HEK293 (cell line): ENCODE measurements at regions not wholly inside any gene's neighbourhood (a gene's known extent, or its start where the extent isn't known, plus 50 kb on each side); places are given as distances from the start of the nearest gene placed in this dataset.

Experiments used
- CTCF ChIA-PET: fragments of 350-600 bp; formaldehyde crosslinking; extraction: SDS; loops from one replicate; lab custom pipeline; 2021; ENCODE audit warnings: antibody characterized with exemption; lab: Yijun Ruan, JAX
- POLR2A ChIA-PET: fragments of 300-600 bp; formaldehyde crosslinking; extraction: SDS; loops from one replicate; lab custom pipeline; 2020; ENCODE audit warnings: antibody characterized with exemption, inconsistent platforms; lab: Yijun Ruan, JAX
- H3K27ac ChIP-seq: fragments of 200-500 bp; sonication (Bioruptor generic); 2 replicates; pipeline ENCODE4 v1.5.1; 2014; ENCODE audit warnings: low read depth, low read length, control low read depth, inconsistent platforms; ENCODE audit errors: extremely low read depth
- H3K36me3 ChIP-seq, 2 experiments: fragments of 200-500 bp in 1 of 2; sonication (Bioruptor generic) in 1 of 2; 1 replicate in 1 of 2; 2 replicates in 1 of 2; pipeline ENCODE4 v1.5.1; 2014 to 2017; ENCODE audit warnings: inconsistent platforms in 2 of 2, low read length in 2 of 2; ENCODE audit not compliant: control insufficient read depth in 2 of 2, insufficient read depth in 1 of 2
- H3K4me1 ChIP-seq: fragments of 200-500 bp; sonication (Bioruptor generic); 2 replicates; pipeline ENCODE4 v1.5.1; 2014; ENCODE audit warnings: mild to moderate bottlenecking, low read length, inconsistent platforms; ENCODE audit not compliant: control insufficient read depth, insufficient read depth
- H3K4me3 ChIP-seq: 2 replicates; pipeline ENCODE4 v1.5.1; 2011; ENCODE audit warnings: low read depth, mild to moderate bottlenecking, control low read depth, low read length, moderate library complexity
- H3K9me3 ChIP-seq: fragments of 200-500 bp; sonication (Bioruptor generic); 2 replicates; pipeline ENCODE4 v1.5.1; 2014; ENCODE audit warnings: low read depth, low read length, inconsistent platforms; ENCODE audit not compliant: control insufficient read depth, insufficient read depth
- GLI2 ChIP-seq: fragments of 450-650 bp; formaldehyde crosslinking; IDR thresholded peaks from 2 replicates; pipeline ENCODE4; 2017; ENCODE audit warnings: missing biosample characterization, missing genetic modification characterization, low read depth, borderline replicate concordance
- GLIS2 ChIP-seq: fragments of 450-650 bp; formaldehyde crosslinking; IDR thresholded peaks from 2 replicates; pipeline ENCODE4 v1.5.1; 2016; ENCODE audit warnings: missing biosample characterization, missing genetic modification characterization
- MEIS1 ChIP-seq: sonication (generic); formaldehyde crosslinking; IDR thresholded peaks from 2 replicates; pipeline ENCODE4 v1.8.1; 2022; ENCODE audit warnings: missing genetic modification reagents, mild to moderate bottlenecking, borderline replicate concordance
- MYNN ChIP-seq: fragments of 450-650 bp; formaldehyde crosslinking; IDR thresholded peaks from 2 replicates; pipeline ENCODE4 v1.5.1; 2016; ENCODE audit warnings: missing biosample characterization, missing genetic modification characterization, borderline replicate concordance
- SCRT2 ChIP-seq: fragments of 450-650 bp; formaldehyde crosslinking; IDR thresholded peaks from 2 replicates; pipeline ENCODE4 v1.5.1; 2016; ENCODE audit warnings: missing biosample characterization, missing genetic modification characterization
- ZBTB17 ChIP-seq: fragments of 450-650 bp; formaldehyde crosslinking; IDR thresholded peaks from 2 replicates; pipeline ENCODE4 v1.5.1; 2016; ENCODE audit warnings: missing biosample characterization, missing genetic modification characterization
- ZBTB21 ChIP-seq: fragments of 450-650 bp; formaldehyde crosslinking; IDR thresholded peaks from 2 replicates; pipeline ENCODE4 v1.5.1; 2017; ENCODE audit warnings: missing biosample characterization, missing genetic modification characterization
- ZBTB26 ChIP-seq: fragments of 450-650 bp; formaldehyde crosslinking; optimal IDR thresholded peaks from 2 replicates; pipeline ENCODE3; 2016; ENCODE audit warnings: missing biosample characterization, mild to moderate bottlenecking, missing genetic modification characterization
- ZNF10 ChIP-seq: fragments of 450-650 bp; formaldehyde crosslinking; IDR thresholded peaks from 2 replicates; pipeline ENCODE4 v1.5.1; 2017; ENCODE audit warnings: missing biosample characterization, missing genetic modification characterization
- ZNF140 ChIP-seq: fragments of 450-650 bp; formaldehyde crosslinking; IDR thresholded peaks from 2 replicates; pipeline ENCODE4 v1.5.1; 2016; ENCODE audit warnings: missing biosample characterization, missing genetic modification characterization
- ZNF184 ChIP-seq: fragments of 450-650 bp; IDR thresholded peaks from 2 replicates; pipeline ENCODE4 v1.5.1; 2018; ENCODE audit warnings: missing biosample characterization, mild to moderate bottlenecking, missing genetic modification characterization
- ZNF274 ChIP-seq, 2 experiments: fragments of 200-500 bp in 1 of 2; fragments of 450-650 bp in 1 of 2; sonication (Bioruptor generic) in 1 of 2; formaldehyde crosslinking in 1 of 2; IDR thresholded peaks; 2 replicates each; pipeline versions ENCODE4 v1.5.1 to v1.6.1; 2014 to 2016; ENCODE audit warnings: borderline replicate concordance in 1 of 2, inconsistent platforms in 1 of 2, low read length in 1 of 2, missing biosample characterization in 1 of 2, missing genetic modification characterization in 1 of 2
- ZNF311 ChIP-seq: fragments of 450-650 bp; formaldehyde crosslinking; IDR thresholded peaks from 2 replicates; pipeline ENCODE4 v1.5.1; 2017; ENCODE audit warnings: missing biosample characterization, missing genetic modification characterization, borderline replicate concordance
- ZNF37A ChIP-seq: fragments of 450-650 bp; IDR thresholded peaks from 2 replicates; pipeline ENCODE4 v1.5.1; 2018; ENCODE audit warnings: missing biosample characterization, missing genetic modification characterization
- ZNF404 ChIP-seq: fragments of 450-650 bp; formaldehyde crosslinking; IDR thresholded peaks from 2 replicates; pipeline ENCODE4 v1.5.1; 2017; ENCODE audit warnings: missing biosample characterization, missing genetic modification characterization
- ZNF48 ChIP-seq: fragments of 450-650 bp; formaldehyde crosslinking; IDR thresholded peaks from 2 replicates; pipeline ENCODE4 v1.5.1; 2016; ENCODE audit warnings: missing biosample characterization, missing genetic modification characterization
- ZNF529 ChIP-seq: fragments of 450-650 bp; formaldehyde crosslinking; IDR thresholded peaks from 2 replicates; pipeline ENCODE4 v1.5.1; 2017; ENCODE audit warnings: missing genetic modification characterization, missing biosample characterization; ENCODE audit not compliant: insufficient replicate concordance
- ZNF555 ChIP-seq: fragments of 450-650 bp; formaldehyde crosslinking; conservative IDR thresholded peaks from 2 replicates; pipeline ENCODE4 v1.5.1; 2017; ENCODE audit warnings: missing biosample characterization, mild to moderate bottlenecking, missing genetic modification characterization, inconsistent platforms
- ZNF558 ChIP-seq: fragments of 450-650 bp; formaldehyde crosslinking; IDR thresholded peaks from 2 replicates; pipeline ENCODE4 v1.5.1; 2016; ENCODE audit warnings: missing biosample characterization, missing genetic modification characterization
- ZNF777 ChIP-seq: fragments of 450-650 bp; formaldehyde crosslinking; IDR thresholded peaks from 2 replicates; pipeline ENCODE4 v1.5.1; 2017; ENCODE audit warnings: missing biosample characterization, missing genetic modification characterization, borderline replicate concordance
- ZNF837 ChIP-seq: fragments of 450-650 bp; formaldehyde crosslinking; IDR thresholded peaks from 2 replicates; pipeline ENCODE4 v1.5.1; 2016; ENCODE audit warnings: missing biosample characterization, missing genetic modification characterization
- TF ChIP-seq, protein P1 (sequence below): fragments of 450-650 bp; formaldehyde crosslinking; IDR thresholded peaks from 2 replicates; pipeline ENCODE4 v1.5.1; 2017; ENCODE audit warnings: missing biosample characterization, missing genetic modification characterization
- TF ChIP-seq, protein P2 (sequence below): fragments of 450-650 bp; formaldehyde crosslinking; IDR thresholded peaks from 2 replicates; pipeline ENCODE4 v1.5.1; 2016; ENCODE audit warnings: missing biosample characterization, missing genetic modification characterization
- TF ChIP-seq, protein P3 (sequence below): fragments of 450-650 bp; formaldehyde crosslinking; conservative IDR thresholded peaks from 2 replicates; pipeline ENCODE4 v1.5.1; 2016; ENCODE audit warnings: low read depth, missing biosample characterization, missing genetic modification characterization

DNA sequence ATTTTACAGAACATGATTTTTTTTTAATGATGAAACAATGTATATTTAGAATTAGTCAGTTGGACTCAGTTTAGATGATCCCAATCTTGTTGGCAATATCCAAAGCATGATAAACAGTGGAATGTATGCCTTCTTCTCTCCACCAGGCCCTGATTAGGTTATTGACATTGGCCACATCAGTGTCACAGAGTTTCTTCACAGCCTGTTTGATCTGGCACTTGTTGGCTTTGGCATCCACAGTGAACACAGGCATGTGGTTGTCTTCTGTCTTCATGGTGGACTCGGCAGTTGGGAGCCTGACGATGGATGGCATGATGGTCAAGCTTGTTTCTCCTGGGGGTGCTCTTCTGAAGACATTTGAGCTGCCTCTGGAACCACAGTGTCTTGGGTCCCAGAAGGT lies 317.5 kb downstream of the PMP22 start (continued):
- TF ChIP-seq, protein P1, sequence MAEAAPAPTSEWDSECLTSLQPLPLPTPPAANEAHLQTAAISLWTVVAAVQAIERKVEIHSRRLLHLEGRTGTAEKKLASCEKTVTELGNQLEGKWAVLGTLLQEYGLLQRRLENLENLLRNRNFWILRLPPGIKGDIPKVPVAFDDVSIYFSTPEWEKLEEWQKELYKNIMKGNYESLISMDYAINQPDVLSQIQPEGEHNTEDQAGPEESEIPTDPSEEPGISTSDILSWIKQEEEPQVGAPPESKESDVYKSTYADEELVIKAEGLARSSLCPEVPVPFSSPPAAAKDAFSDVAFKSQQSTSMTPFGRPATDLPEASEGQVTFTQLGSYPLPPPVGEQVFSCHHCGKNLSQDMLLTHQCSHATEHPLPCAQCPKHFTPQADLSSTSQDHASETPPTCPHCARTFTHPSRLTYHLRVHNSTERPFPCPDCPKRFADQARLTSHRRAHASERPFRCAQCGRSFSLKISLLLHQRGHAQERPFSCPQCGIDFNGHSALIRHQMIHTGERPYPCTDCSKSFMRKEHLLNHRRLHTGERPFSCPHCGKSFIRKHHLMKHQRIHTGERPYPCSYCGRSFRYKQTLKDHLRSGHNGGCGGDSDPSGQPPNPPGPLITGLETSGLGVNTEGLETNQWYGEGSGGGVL (tag by site-specific recombination) = no peak
- no peak for TF ChIP-seq ZNF274 (IDR thresholded peaks at IDR 0.05; ENCODE audit: low read length)
- no peak for TF ChIP-seq ZNF274 (tag by site-specific recombination; IDR thresholded peaks at IDR 0.05; ENCODE audit: borderline replicate concordance)
- no peak for TF ChIP-seq ZNF10
- TF ChIP-seq ZBTB21 (tag by site-specific recombination) = no peak
- no peak for TF ChIP-seq ZNF404 (tag by site-specific recombination)
- TF ChIP-seq ZNF311 (tag by site-specific recombination) = no peak
- TF ChIP-seq ZNF184 (tag by site-specific recombination) = no peak
- no peak for TF ChIP-seq SCRT2 (tag by site-specific recombination)
- TF ChIP-seq ZNF140 (tag by site-specific recombination) = no peak
- TF ChIP-seq MYNN (tag by site-specific recombination) = no peak
- no peak for TF ChIP-seq GLIS2 (tag by site-specific recombination)
- no peak for TF ChIP-seq ZBTB17 (tag by site-specific recombination)
- TF ChIP-seq, protein P2, sequence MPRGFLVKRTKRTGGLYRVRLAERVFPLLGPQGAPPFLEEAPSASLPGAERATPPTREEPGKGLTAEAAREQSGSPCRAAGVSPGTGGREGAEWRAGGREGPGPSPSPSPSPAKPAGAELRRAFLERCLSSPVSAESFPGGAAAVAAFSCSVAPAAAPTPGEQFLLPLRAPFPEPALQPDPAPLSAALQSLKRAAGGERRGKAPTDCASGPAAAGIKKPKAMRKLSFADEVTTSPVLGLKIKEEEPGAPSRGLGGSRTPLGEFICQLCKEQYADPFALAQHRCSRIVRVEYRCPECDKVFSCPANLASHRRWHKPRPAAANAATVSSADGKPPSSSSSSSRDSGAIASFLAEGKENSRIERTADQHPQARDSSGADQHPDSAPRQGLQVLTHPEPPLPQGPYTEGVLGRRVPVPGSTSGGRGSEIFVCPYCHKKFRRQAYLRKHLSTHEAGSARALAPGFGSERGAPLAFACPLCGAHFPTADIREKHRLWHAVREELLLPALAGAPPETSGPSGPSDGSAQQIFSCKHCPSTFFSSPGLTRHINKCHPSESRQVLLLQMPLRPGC = no peak
- TF ChIP-seq ZNF555 (tag by site-specific recombination) = no peak
- TF ChIP-seq GLI2 (tag by site-specific recombination) = no peak
- TF ChIP-seq ZNF558 (tag by site-specific recombination) = no peak

GRCh38 chr17:14946481-14946880 lies 318.6 kb downstream of the PMP22 start:
- ChIA-PET CTCF (interaction anchor here (0.6 kb wide), 2 partner anchors 102 to 475 kb away, joined by 3 to 4 read pairs; no protein-coding TSS in a partner anchor), POLR2A (no interaction called here)
- no peak for TF ChIP-seq ZNF37A (tag by site-specific recombination)
- no peak for TF ChIP-seq ZNF48 (tag by site-specific recombination)
- TF ChIP-seq ZNF777 (tag by site-specific recombination) = no peak
- no peaks in the 10 kb centered on the region for H3K9me3 ChIP-seq
- no peak overlapping the region for H3K27ac ChIP-seq
- H3K4me3 ChIP-seq = no peak overlapping the region
- no peaks in the 10 kb centered on the region for H3K4me1 ChIP-seq
- H3K36me3 ChIP-seq = no peaks in the 10 kb centered on the region

DNA sequence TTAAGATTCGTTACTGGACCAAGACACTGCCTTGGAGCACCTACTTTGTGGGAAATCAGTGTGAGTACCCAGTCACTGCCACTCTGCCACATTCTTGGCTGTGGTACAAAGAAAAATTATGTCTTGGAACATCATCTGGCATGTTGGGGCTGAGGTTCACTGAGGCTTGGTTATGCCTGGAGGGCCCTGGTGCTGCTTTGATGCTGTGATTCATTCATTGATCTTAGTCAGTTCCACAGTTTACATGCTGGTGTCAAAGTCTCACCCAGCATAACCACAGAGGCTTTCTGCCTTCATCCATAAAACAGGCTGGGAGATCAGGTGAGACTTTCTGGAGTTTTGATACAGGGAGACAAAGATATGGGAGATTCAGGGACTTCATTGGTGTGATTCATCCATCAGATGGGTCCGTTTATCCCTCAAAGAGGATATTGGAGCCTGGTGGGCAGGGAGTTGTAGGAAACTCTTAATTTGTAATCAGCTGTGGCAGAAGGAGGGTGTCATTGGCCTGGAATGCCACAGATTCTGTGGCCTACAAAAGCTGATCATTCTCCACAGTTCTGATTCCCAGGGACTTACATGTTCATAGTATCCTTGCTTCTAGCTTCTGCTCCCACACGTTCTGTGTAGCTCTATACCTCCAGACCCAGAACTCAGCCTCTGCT lies 322.5 kb downstream of the PMP22 start:
- no peaks in the 10 kb centered on the region for H3K36me3 ChIP-seq
- no peak overlapping the region for H3K4me3 ChIP-seq
- TF ChIP-seq ZNF529 = no peak
- TF ChIP-seq ZNF837 (tag by site-specific recombination) = no peak
- TF ChIP-seq ZBTB26 (tag by site-specific recombination) = no peak
- no peak for TF ChIP-seq MEIS1 (CRISPR knock-in tag)
- TF ChIP-seq, protein P3, sequence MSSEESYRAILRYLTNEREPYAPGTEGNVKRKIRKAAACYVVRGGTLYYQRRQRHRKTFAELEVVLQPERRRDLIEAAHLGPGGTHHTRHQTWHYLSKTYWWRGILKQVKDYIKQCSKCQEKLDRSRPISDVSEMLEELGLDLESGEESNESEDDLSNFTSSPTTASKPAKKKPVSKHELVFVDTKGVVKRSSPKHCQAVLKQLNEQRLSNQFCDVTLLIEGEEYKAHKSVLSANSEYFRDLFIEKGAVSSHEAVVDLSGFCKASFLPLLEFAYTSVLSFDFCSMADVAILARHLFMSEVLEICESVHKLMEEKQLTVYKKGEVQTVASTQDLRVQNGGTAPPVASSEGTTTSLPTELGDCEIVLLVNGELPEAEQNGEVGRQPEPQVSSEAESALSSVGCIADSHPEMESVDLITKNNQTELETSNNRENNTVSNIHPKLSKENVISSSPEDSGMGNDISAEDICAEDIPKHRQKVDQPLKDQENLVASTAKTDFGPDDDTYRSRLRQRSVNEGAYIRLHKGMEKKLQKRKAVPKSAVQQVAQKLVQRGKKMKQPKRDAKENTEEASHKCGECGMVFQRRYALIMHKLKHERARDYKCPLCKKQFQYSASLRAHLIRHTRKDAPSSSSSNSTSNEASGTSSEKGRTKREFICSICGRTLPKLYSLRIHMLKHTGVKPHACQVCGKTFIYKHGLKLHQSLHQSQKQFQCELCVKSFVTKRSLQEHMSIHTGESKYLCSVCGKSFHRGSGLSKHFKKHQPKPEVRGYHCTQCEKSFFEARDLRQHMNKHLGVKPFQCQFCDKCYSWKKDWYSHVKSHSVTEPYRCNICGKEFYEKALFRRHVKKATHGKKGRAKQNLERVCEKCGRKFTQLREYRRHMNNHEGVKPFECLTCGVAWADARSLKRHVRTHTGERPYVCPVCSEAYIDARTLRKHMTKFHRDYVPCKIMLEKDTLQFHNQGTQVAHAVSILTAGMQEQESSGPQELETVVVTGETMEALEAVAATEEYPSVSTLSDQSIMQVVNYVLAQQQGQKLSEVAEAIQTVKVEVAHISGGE (tag by site-specific recombination) = no peak
- TF ChIP-seq, all 188 proteins: peak for 0
- ChIA-PET CTCF (interaction anchor here (3.3 kb wide), 1 partner anchor 16 kb away, joined by 17 read pairs; no protein-coding TSS in a partner anchor), POLR2A (no interaction called here)
- no peak overlapping the region for H3K27ac ChIP-seq
- H3K4me1 ChIP-seq = no peaks in the 10 kb centered on the region
- no peaks in the 10 kb centered on the region for H3K9me3 ChIP-seq
